GM04503 (cell line): ENCODE measurements at regions not wholly inside any gene's neighbourhood (a gene's known extent, or its start where the extent isn't known, plus 50 kb on each side); places are given as distances from the start of the nearest gene placed in this dataset.

Source experiments
- DNase-seq: peaks from one replicate; pipeline ENCODE4 v3.0.0-alpha.2; 2012; ENCODE audit warnings: low read depth

- DNase-seq = no peak
Measured at GRCh38 chr4:79082997-79083396, 143.8 kb upstream of the PAQR3 start.

GRCh38 chr4:79081973-79082372 is 142.7 kb upstream of the PAQR3 start:
- no peak for DNase-seq

GRCh38 chr4:79078339-79078738 is 139.1 kb upstream of the PAQR3 start:
- no peak for DNase-seq

- no peak for DNase-seq
Measured at GRCh38 chr4:79074040-79074439, 134.8 kb upstream of the PAQR3 start.

- no peak for DNase-seq
Measured at GRCh38 chr4:79073471-79073870, 134.2 kb upstream of the PAQR3 start.

- no peak for DNase-seq
Measured at GRCh38 chr4:79065262-79065661, 126.0 kb upstream of the PAQR3 start.

- DNase-seq = no peak
Measured at GRCh38 chr4:79064806-79065205, 125.6 kb upstream of the PAQR3 start.

GRCh38 chr4:79059631-79060399 is 120.6 kb upstream of the PAQR3 start:
- DNase-seq = no peak

- no peak for DNase-seq
Measured at GRCh38 chr4:79057772-79058171, 118.5 kb upstream of the PAQR3 start.

- DNase-seq = no peak
Measured at GRCh38 chr4:79053754-79054153, 114.5 kb upstream of the PAQR3 start.

GRCh38 chr4:79050541-79050880 is 111.3 kb upstream of the PAQR3 start:
- DNase-seq = no peak

GRCh38 chr4:79049840-79050540 is 110.8 kb upstream of the PAQR3 start:
- no peak for DNase-seq

- no peak for DNase-seq
Measured at GRCh38 chr4:79048878-79049277, 109.6 kb upstream of the PAQR3 start.

- no peak for DNase-seq
Measured at GRCh38 chr4:79047316-79047715, 108.1 kb upstream of the PAQR3 start.

GRCh38 chr4:79046016-79046592 is 106.9 kb upstream of the PAQR3 start:
- DNase-seq = no peak

- no peak for DNase-seq
Measured at GRCh38 chr4:79044141-79044659, 105.0 kb upstream of the PAQR3 start.

GRCh38 chr4:79043138-79043537 is 103.9 kb upstream of the PAQR3 start:
- DNase-seq = no peak

- no peak for DNase-seq
Measured at GRCh38 chr4:79042079-79042674, 102.9 kb upstream of the PAQR3 start.

GRCh38 chr4:79034544-79034943 is 95.3 kb upstream of the PAQR3 start:
- DNase-seq = no peak

- DNase-seq = no peak
Measured at GRCh38 chr4:79030973-79031372, 91.7 kb upstream of the PAQR3 start.

GRCh38 chr4:79027656-79028055 is 88.4 kb upstream of the PAQR3 start:
- DNase-seq = no peak

GRCh38 chr4:79025170-79025569 is 85.9 kb upstream of the PAQR3 start:
- no peak for DNase-seq
